ENCODE measurements at regions not wholly inside any gene's neighbourhood (a gene's known extent, or its start where the extent isn't known, plus 50 kb on each side); places are given as distances from the start of the nearest gene placed in this dataset.

GRCh38 chr16:19363740-19364139 is 53.9 kb upstream of the TMC5 start:
- no peaks in the 10 kb centered on the region for H3K9me3 ChIP-seq (ENCODE audit: control insufficient read depth, insufficient read depth, low read length)
- no peak overlapping the region for H3K23ac ChIP-seq (ENCODE audit: low read depth, low read length)
- no peak overlapping the region for H3K27ac ChIP-seq (ENCODE audit: insufficient read depth, low read length)
- no peak overlapping the region for H3K56ac ChIP-seq (ENCODE audit: extremely low read depth, insufficient read depth, low read length)
- H3K9me1 ChIP-seq (ENCODE audit: insufficient read depth, low read length) = no peaks in the 10 kb centered on the region
- BruUV-seq (replicated peaks) = no TSS peak
- no peak overlapping the region for H2AFZ ChIP-seq (replicated peaks; ENCODE audit: low read length, poor library complexity)
- H4K20me1 ChIP-seq (ENCODE audit: insufficient read depth, low read length) = no peaks in the 10 kb centered on the region
- TF ChIP-seq NFE2L2 (IDR thresholded peaks at IDR 0.05; ENCODE audit: low read depth, low read length) (no peak), MAFK (IDR thresholded peaks at IDR 0.05; ENCODE audit: low read depth, low read length) (no peak), RAD21 (IDR thresholded peaks at IDR 0.05; ENCODE audit: low read length) (no peak), RFX5 (IDR thresholded peaks at IDR 0.05; ENCODE audit: low read depth, low read length) (no peak), FOS (IDR thresholded peaks at IDR 0.05; ENCODE audit: low read depth, low read length) (no peak), MAZ (IDR thresholded peaks at IDR 0.05; ENCODE audit: borderline replicate concordance, low read depth, low read length) (no peak), MXI1 (IDR thresholded peaks at IDR 0.05; ENCODE audit: borderline replicate concordance, low read depth, low read length) (no peak), POLR2A (IDR thresholded peaks at IDR 0.05; ENCODE audit: low read depth, low read length) (no peak), CHD1 (IDR thresholded peaks at IDR 0.05; ENCODE audit: low read depth, low read length) (no peak), USF2 (IDR thresholded peaks at IDR 0.05; ENCODE audit: low read depth, low read length) (no peak), CEBPB (IDR thresholded peaks at IDR 0.05; ENCODE audit: low read depth, low read length) (no peak), SMC3 (IDR thresholded peaks at IDR 0.05; ENCODE audit: low read depth, low read length) (no peak), RCOR1 (IDR thresholded peaks at IDR 0.05; ENCODE audit: insufficient replicate concordance, low read length) (no peak)
- TF ChIP-seq, protein P1, sequence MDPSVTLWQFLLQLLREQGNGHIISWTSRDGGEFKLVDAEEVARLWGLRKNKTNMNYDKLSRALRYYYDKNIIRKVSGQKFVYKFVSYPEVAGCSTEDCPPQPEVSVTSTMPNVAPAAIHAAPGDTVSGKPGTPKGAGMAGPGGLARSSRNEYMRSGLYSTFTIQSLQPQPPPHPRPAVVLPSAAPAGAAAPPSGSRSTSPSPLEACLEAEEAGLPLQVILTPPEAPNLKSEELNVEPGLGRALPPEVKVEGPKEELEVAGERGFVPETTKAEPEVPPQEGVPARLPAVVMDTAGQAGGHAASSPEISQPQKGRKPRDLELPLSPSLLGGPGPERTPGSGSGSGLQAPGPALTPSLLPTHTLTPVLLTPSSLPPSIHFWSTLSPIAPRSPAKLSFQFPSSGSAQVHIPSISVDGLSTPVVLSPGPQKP (IDR thresholded peaks at IDR 0.05; ENCODE audit: borderline replicate concordance, low read depth, low read length) = no peak
- H2BK5ac ChIP-seq (ENCODE audit: low read depth, low read length, poor library complexity, severe bottlenecking) = no peak overlapping the region
- no peak overlapping the region for H3K4ac ChIP-seq (ENCODE audit: low read depth, low read length)
- H3K4me3 ChIP-seq (ENCODE audit: insufficient read depth, low read depth, low read length) = no peak overlapping the region
- in situ Hi-C loops (cut with MboI; ENCODE audit: low sequenced_read_pairs) (no loop called here), intact Hi-C loops (cut with micrococcal nuclease) (no loop called here), dilution Hi-C loops (cut with HindIII; ENCODE audit: low sequenced_read_pairs, unreplicated experiment) (no loop called here)
- ChIA-PET CTCF (no interaction called here), POLR2A (ENCODE audit: unreplicated experiment) (no interaction called here)
- no peak overlapping the region for H4K91ac ChIP-seq (ENCODE audit: insufficient read depth, low read depth, low read length)
- no peak overlapping the region for H2BK120ac ChIP-seq (ENCODE audit: low read depth, low read length)
- H3K4me1 ChIP-seq (ENCODE audit: control insufficient read depth, insufficient read depth, low read length) = no peaks in the 10 kb centered on the region
- H3K18ac ChIP-seq (ENCODE audit: low read depth, low read length) = no peak overlapping the region
- no peak for ATAC-seq (ENCODE audit: low read depth)
- H4K8ac ChIP-seq (ENCODE audit: low read depth in 2 of 2, low read length in 2 of 2) = no peak overlapping the region
- H3K79me1 ChIP-seq (ENCODE audit: low read depth in 1 of 2, low read length in 2 of 2) = no peaks in the 10 kb centered on the region
- no peak overlapping the region for H3K9ac ChIP-seq (ENCODE audit: low read depth, low read length)
- no peak overlapping the region for H2AK9ac ChIP-seq (replicated peaks; ENCODE audit: low read depth, low read length, poor library complexity)
- no peak overlapping the region for H2AK5ac ChIP-seq (ENCODE audit: low read depth, low read length)
- DNase-seq = no peak
- no peak overlapping the region for H3K14ac ChIP-seq (replicated peaks; ENCODE audit: low read depth, low read length)
- H4K5ac ChIP-seq (ENCODE audit: low read depth, low read length) = no peak overlapping the region
- H3K27me3 ChIP-seq (ENCODE audit: control insufficient read depth, insufficient read depth, low read length) = no peaks in the 10 kb centered on the region
- WGBS, 2 experiments (ENCODE audit: extremely low coverage in 2 of 2, insufficient read length in 1 of 2) = 40% methylated on average over 1 of the region's 7 CpGs; no CpG with 5 or more reads in 1 of the 2 experiments
- H2BK20ac ChIP-seq (ENCODE audit: low read depth, low read length) = no peak overlapping the region
- no peak overlapping the region for H2BK15ac ChIP-seq (ENCODE audit: low read depth, low read length)
- H3K36me3 ChIP-seq (ENCODE audit: control insufficient read depth, insufficient read depth, low read length) = no peaks in the 10 kb centered on the region
- no peak overlapping the region for H3K4me2 ChIP-seq (ENCODE audit: low read depth, low read length)

Measured in IMR-90 (cell line).